BE2C (cell line): ENCODE measurements at regions not wholly inside any gene's neighbourhood (a gene's known extent, or its start where the extent isn't known, plus 50 kb on each side); places are given as distances from the start of the nearest gene placed in this dataset.

Experiments
- DNase-seq: peaks from one replicate; pipeline ENCODE4 v3.0.0-alpha.2; 2020
- H3K27me3 ChIP-seq: fragments of 250-450 bp; sonication (Bioruptor Pico); 2 replicates; pipeline ENCODE4 v1.5.1; 2020; ENCODE audit warnings: mild to moderate bottlenecking
- H3K36me3 ChIP-seq: fragments of 250-450 bp; sonication (Bioruptor Pico); 2 replicates; pipeline ENCODE4 v1.5.1; 2020; ENCODE audit warnings: mild to moderate bottlenecking
- H3K4me1 ChIP-seq: fragments of 250-450 bp; sonication (Bioruptor Pico); 2 replicates; pipeline ENCODE4 v1.5.1; 2020
- H3K4me3 ChIP-seq: 2 replicates; pipeline ENCODE4 v1.5.1; 2011; ENCODE audit warnings: low read depth, low read length
- H3K9me3 ChIP-seq: fragments of 250-450 bp; sonication (Bioruptor Pico); 2 replicates; pipeline ENCODE4 v1.5.1; 2020
- CTCF ChIP-seq: IDR thresholded peaks from 2 replicates; pipeline ENCODE4 v1.5.1; 2012; ENCODE audit warnings: mild to moderate bottlenecking, low read depth, low read length

GRCh38 chr12:93027041-93027440 lies 97.9 kb upstream of the EEA1 start:
- no peak for TF ChIP-seq CTCF
- Histone ChIP-seq H3K4me3 (no peak overlapping the region), H3K36me3 (no peaks in the 10 kb centered on the region), H3K27me3 (no peaks in the 10 kb centered on the region), H3K4me1 (no peaks in the 10 kb centered on the region), H3K9me3 (no peaks in the 10 kb centered on the region)
- no peak for DNase-seq

- DNase-seq = no peak
- H3K4me1 ChIP-seq = no peaks in the 10 kb centered on the region
- H3K27me3 ChIP-seq = no peaks in the 10 kb centered on the region
- H3K4me3 ChIP-seq = no peak overlapping the region
- no peaks in the 10 kb centered on the region for H3K9me3 ChIP-seq
- no peaks in the 10 kb centered on the region for H3K36me3 ChIP-seq
- no peak for TF ChIP-seq CTCF
These were observed 100.0 kb upstream of the EEA1 start for GRCh38 chr12:93029091-93029490.

- H3K27me3 ChIP-seq = no peaks in the 10 kb centered on the region
- no peak for DNase-seq
- H3K4me1 ChIP-seq = no peaks in the 10 kb centered on the region
- no peak overlapping the region for H3K4me3 ChIP-seq
- TF ChIP-seq CTCF = no peak
- no peaks in the 10 kb centered on the region for H3K9me3 ChIP-seq
- H3K36me3 ChIP-seq = no peaks in the 10 kb centered on the region
These were observed 101.9 kb upstream of the EEA1 start for GRCh38 chr12:93031028-93031427.

GRCh38 chr12:93032758-93033157 lies 103.7 kb upstream of the EEA1 start:
- H3K4me3 ChIP-seq = no peak overlapping the region
- H3K9me3 ChIP-seq = no peaks in the 10 kb centered on the region
- TF ChIP-seq CTCF = no peak
- no peak for DNase-seq
- no peaks in the 10 kb centered on the region for H3K4me1 ChIP-seq
- no peaks in the 10 kb centered on the region for H3K36me3 ChIP-seq
- H3K27me3 ChIP-seq = no peaks in the 10 kb centered on the region

GRCh38 chr12:93033948-93034347 lies 104.9 kb upstream of the EEA1 start:
- Histone ChIP-seq H3K9me3 (no peaks in the 10 kb centered on the region), H3K4me3 (no peak overlapping the region), H3K36me3 (no peaks in the 10 kb centered on the region), H3K4me1 (no peaks in the 10 kb centered on the region), H3K27me3 (no peaks in the 10 kb centered on the region)
- TF ChIP-seq CTCF = no peak
- no peak for DNase-seq

- Histone ChIP-seq H3K9me3 (no peaks in the 10 kb centered on the region), H3K27me3 (no peaks in the 10 kb centered on the region), H3K4me3 (no peak overlapping the region), H3K36me3 (no peaks in the 10 kb centered on the region), H3K4me1 (no peaks in the 10 kb centered on the region)
- TF ChIP-seq CTCF = no peak
- no peak for DNase-seq
These were observed 110.0 kb upstream of the EEA1 start for GRCh38 chr12:93039062-93039461.
